Heart right ventricle (tissue), 16 donors: ENCODE measurements at regions not wholly inside any gene's neighbourhood (a gene's known extent, or its start where the extent isn't known, plus 50 kb on each side); places are given as distances from the start of the nearest gene placed in this dataset.

Experiments
- ATAC-seq, 8 donors: fragments of 200-7000 bp; cut with Tn5 transposase; one replicate each; pipeline ENCODE4 v1.9.1; 2020; ENCODE audit warnings: mild to moderate bottlenecking in 8 of 8, moderate library complexity in 8 of 8, moderate number of reproducible peaks in 1 of 8
- DNase-seq, 2 donors: peaks; one replicate each; pipeline ENCODE4 v3.0.0-alpha.2; 2020
- H3K27ac ChIP-seq, 10 donors: fragments of 200-600 bp; sonication (generic) in 2 of 10; one replicate each; pipeline versions ENCODE4 v1.5.0 to v1.8.0; 2020 to 2022; ENCODE audit warnings: mild to moderate bottlenecking in 3 of 10
- H3K27me3 ChIP-seq, 7 donors: fragments of 200-600 bp; one replicate each; pipeline ENCODE4 v1.8.0; 2021 to 2022; ENCODE audit warnings: mild to moderate bottlenecking in 2 of 7
- H3K36me3 ChIP-seq, 9 donors: fragments of 200-600 bp; sonication (generic) in 1 of 9; one replicate each; pipeline versions ENCODE4 v1.5.0 to v1.8.0; 2020 to 2022; ENCODE audit warnings: mild to moderate bottlenecking in 2 of 9
- H3K4me1 ChIP-seq, 9 donors: fragments of 200-600 bp; sonication (generic) in 1 of 9; one replicate each; pipeline versions ENCODE4 v1.5.0 to v1.8.0; 2020 to 2022; ENCODE audit warnings: mild to moderate bottlenecking in 4 of 9
- H3K4me3 ChIP-seq, 10 donors: fragments of 200-600 bp; sonication (generic) in 2 of 10; one replicate each; pipeline versions ENCODE4 v1.5.0 to v1.8.0; 2020 to 2022; ENCODE audit warnings: mild to moderate bottlenecking in 7 of 10, moderate library complexity in 2 of 10
- H3K9me3 ChIP-seq, 11 donors: fragments of 200-600 bp in 10 of 11; sonication (generic) in 2 of 11; one replicate each; pipeline versions ENCODE4 v1.5.0 to v1.8.0; 2013 to 2022; ENCODE audit warnings: mild to moderate bottlenecking in 2 of 11, control low read depth in 1 of 11, moderate library complexity in 1 of 11
- CTCF ChIP-seq, 9 donors: fragments of 200-600 bp; sonication (generic) in 2 of 9; IDR thresholded peaks; one replicate each; pipeline versions ENCODE4 v1.5.0 to v1.8.0; 2021 to 2022; ENCODE audit warnings: antibody characterized with exemption in 9 of 9, mild to moderate bottlenecking in 5 of 9, moderate library complexity in 1 of 9
- WGBS, 2 donors: extraction: QIAGEN DNeasy Blood & Tissue Kit; methylation state at CpG; one replicate each; pipeline ENCODE4 v1.1.7; 2013; ENCODE audit warnings: inconsistent platforms in 1 of 2; 5-methylcytosine and 5-hydroxymethylcytosine counted together
- intact Hi-C, 10 donors: fragments of 100-400 bp; cut with DNase I; formaldehyde crosslinking; loops; one replicate each; pipeline versions ENCODE4 v1.11.1 to v1.14.2; 2022
- donor health status: Arrhythmogenic right ventricular cardiomyopathy.
- donor health status: ischemic (EF 13 %, LVEDD 7.1; RV severe dilation, severe dysfunction).
- donor health status: healthy with polysubstance abuse.
- donor health status: DM: no; HTN: yes; CAD: no.
- donor health status: DM: no; HTN: no; CAD: no.
- donor health status: ischemic (EF 25% LVEDD 6.9; RV normal size, moderate dysfunction).
- donor health status: ischemic (EF 25% LVEDD 5.7; RV mildly dilated, moderate dysfunction).
- donor health status: healthy.
- donor health status: DM: yes; HTN: yes; CAD: no.
- donor health status: Ischemic cardiomyopathy.
- donor health status: ischemic (EF 35%, LVEDD 5.7; RV mildly dilated, moderate dysfunction).
- donor health status: nonischemic (EF 11% LVEDD 7.7; RV severe dilation, severe dysfunction).
- donor health status: DM: yes; HTN: yes; CAD: no.
- donor health status: PGD.
- donor health status: ischemic (EF 29% LVEDD 5.4; RV normal size, mild dysfunction).
- donor health status: nonischemic (EF 23%, LVEDD 6.1; RV moderate dilation, normal function).

- TF ChIP-seq CTCF (IDR thresholded peaks at IDR 0.05): no peak
- ATAC-seq: no peak
- Histone ChIP-seq H3K27ac (no peak overlapping the region), H3K36me3 (no peaks in the 10 kb centered on the region), H3K9me3 (peaks cover 0 to 17% (median 5%) of the 10 kb centered on the region in 11 donors), H3K27me3 (no peaks in the 10 kb centered on the region), H3K4me3 (no peak overlapping the region), H3K4me1 (peaks cover 0 to 3% (median 0%) of the 10 kb centered on the region in 9 donors)
- no peak for DNase-seq
- WGBS, 2 donors: 82 to 88% methylated on average over 2 of the region's 2 CpGs
- intact Hi-C loops: no loop called here
Observed at GRCh38 chr4:14771504-14772175, 230.6 kb upstream of the CPEB2 start.

DNA sequence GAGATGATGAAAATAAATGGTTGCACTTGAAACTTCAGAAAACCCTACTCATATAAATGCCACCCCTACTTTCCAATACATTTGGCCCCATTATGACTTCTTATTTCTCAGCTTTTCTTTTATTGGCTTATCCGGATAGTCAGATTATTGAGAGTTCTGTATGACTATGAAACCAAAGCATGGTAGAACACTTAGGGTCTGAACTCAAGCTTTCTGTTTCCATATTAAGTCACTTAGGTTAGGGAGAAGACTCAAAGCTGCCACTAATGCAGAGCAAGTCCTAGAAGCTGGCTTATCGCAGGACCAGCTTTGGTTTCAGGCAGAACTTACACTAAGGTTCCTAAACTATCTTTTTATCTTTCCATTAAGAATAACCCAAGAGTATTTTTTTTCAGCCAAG lies 229.9 kb upstream of the CPEB2 start:
- DNase-seq (no peak), ATAC-seq (no peak)
- Histone ChIP-seq H3K36me3 (no peaks in the 10 kb centered on the region), H3K9me3 (peaks cover 0 to 17% (median 5%) of the 10 kb centered on the region in 11 donors), H3K27me3 (no peaks in the 10 kb centered on the region), H3K4me1 (peaks cover 0 to 3% (median 0%) of the 10 kb centered on the region in 9 donors), H3K4me3 (no peak overlapping the region), H3K27ac (no peak overlapping the region)
- TF ChIP-seq CTCF (IDR thresholded peaks at IDR 0.05): no peak
- intact Hi-C loops: no loop called here
- 96 to 97% methylated on average over 2 of the region's 2 CpGs for WGBS, 2 donors

- no peak overlapping the region for H3K4me3 ChIP-seq
- H3K36me3 ChIP-seq: no peaks in the 10 kb centered on the region
- WGBS, 2 donors: 64 to 83% methylated on average over 5 of the region's 5 CpGs
- H3K9me3 ChIP-seq: peaks cover 0 to 11% (median 4%) of the 10 kb centered on the region in 11 donors
- no peak for ATAC-seq
- H3K27me3 ChIP-seq: no peaks in the 10 kb centered on the region
- no peaks in the 10 kb centered on the region for H3K4me1 ChIP-seq
- H3K27ac ChIP-seq: no peak overlapping the region
- DNase-seq: no peak
- intact Hi-C loops: no loop called here
- no peak for TF ChIP-seq CTCF (IDR thresholded peaks at IDR 0.05)
Observed at GRCh38 chr4:14783011-14783877, 219.0 kb upstream of the CPEB2 start.

- Histone ChIP-seq H3K27me3 (no peaks in the 10 kb centered on the region), H3K4me1 (no peaks in the 10 kb centered on the region), H3K27ac (no peak overlapping the region), H3K36me3 (no peaks in the 10 kb centered on the region), H3K4me3 (no peak overlapping the region), H3K9me3 (peaks cover 0 to 35% (median 12%) of the 10 kb centered on the region in 11 donors)
- WGBS, 2 donors: 70 to 72% methylated on average over 4 of the region's 4 CpGs
- DNase-seq (no peak), ATAC-seq (no peak)
- intact Hi-C loops: no loop called here
- TF ChIP-seq CTCF (IDR thresholded peaks at IDR 0.05): no peak
Observed at GRCh38 chr4:14787221-14787620, 215.1 kb upstream of the CPEB2 start.
